HG02852 (cell line): ENCODE measurements at regions not wholly inside any gene's neighbourhood (a gene's known extent, or its start where the extent isn't known, plus 50 kb on each side); places are given as distances from the start of the nearest gene placed in this dataset.
A peak's percentile ranks its signal among the peaks of the same experiment; 100 is the strongest.
"Not testable (repeated sequence)": the region's sequence is repeated elsewhere in the genome, so short reads cannot be mapped to it uniquely, and the experiment has no call there.

Experiments
- ATAC-seq: cut with Tn5 transposase; IDR thresholded peaks from one replicate; pipeline ENCODE4 v1.9.1; 2021; ENCODE audit warnings: mild to moderate bottlenecking, moderate library complexity; ENCODE audit not compliant: unreplicated experiment

DNA sequence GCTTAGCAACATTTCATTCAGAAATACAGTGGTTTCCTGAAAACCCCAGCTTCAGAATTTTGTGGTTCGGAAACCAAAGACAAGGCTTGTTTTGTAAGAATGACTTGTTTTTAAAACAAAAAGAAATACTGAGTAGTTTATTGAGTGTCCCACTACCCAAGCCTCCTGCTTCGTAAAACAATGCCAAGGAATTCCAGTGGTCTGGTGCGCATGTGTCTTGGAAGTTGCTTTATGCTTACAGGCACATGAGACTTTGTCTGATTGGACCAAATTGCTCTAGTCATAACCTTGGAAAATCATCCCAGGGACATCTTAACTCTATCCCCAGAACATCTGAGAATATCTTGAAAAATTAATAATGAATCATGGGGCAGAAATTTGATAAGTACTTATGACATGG lies 77.1 kb upstream of the FST start:
- no peak for ATAC-seq

DNA sequence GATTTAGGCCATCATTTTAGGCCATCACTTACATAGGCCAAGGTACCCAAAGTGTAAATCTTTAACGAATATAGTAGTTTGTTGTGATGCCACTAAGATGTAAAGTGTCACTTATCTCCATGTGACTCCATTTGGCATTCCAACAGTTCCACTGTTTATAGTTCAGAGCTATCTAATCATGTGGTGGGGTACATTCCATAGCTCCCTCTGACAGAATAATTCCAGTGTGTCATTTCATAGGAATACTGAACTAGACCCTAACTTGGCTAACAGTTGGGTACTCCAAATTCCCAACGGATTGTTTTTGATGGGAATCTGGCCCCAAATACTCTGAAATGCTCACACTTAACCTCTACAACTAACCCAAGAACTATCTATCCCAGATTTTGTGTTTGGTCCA lies 76.7 kb upstream of the FST start:
- ATAC-seq, result no peak

DNA sequence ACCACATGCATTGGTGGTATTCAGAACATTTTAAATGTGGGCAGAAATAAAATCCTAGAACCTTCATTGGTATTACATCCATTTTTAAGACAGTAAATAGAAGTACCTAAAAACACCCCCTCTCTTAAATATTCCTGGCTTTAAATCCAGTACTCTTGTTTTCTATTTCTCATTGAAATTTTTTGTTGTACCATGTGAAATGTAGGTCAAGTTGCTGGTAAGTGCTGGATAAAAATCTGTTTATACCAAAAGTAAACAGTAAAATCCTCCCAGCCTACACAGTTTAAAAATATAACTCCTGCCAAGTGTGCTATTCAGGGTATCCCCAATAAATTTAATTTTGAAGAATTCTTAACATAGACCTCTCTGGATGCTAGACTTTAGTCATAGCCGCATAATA lies 75.0 kb upstream of the FST start:
- no peak for ATAC-seq

DNA sequence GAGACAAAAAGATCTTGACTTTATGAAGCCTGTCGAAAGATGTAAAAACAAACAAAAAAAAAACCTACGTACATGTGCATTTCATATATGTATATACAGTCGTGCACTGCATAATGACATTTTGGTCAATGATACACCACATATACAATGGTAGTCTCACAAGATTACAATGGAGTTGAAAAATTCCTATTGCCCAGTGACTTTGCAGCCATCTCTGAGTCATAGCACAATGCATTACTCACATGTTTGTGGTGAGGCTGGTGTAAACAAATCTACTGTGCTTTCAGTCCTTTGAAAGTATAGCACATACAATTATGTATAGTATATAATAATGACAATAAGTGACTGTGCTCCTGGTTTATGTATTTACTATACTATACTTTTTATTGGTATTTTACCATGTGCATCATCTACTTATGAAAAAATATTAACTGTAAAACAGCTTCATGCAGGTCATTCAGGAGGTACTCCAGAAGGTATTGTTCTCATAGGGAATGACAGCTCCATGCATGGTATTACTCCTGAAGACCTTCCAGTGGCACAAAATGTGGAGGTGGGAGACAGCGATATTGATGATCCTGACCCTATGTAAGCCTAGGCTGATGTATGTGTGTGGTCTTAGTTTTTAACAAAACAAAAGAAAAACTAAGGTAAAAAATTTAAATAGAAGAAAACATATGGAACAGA lies 73.7 kb upstream of the FST start:
- no peak for ATAC-seq

DNA sequence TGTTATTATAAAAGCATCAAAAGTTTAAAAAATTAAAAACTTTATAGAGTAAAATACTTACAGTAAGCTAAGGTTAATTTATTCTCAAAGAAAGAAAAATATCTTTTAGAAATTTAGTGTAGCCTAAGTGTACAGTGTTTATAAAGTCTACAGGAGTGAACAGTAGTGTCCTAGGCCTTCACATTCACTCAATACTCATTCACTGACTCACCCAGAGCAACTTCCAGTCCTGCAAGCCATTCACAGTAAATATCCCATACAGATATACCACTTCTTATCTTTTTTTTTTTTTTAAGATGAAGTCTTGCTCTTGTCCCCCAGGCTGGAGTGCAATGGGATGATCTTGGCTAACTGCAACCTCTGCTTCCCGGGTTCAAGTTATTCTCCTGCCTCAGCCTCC lies 73.1 kb upstream of the FST start:
- ATAC-seq, result no peak

DNA sequence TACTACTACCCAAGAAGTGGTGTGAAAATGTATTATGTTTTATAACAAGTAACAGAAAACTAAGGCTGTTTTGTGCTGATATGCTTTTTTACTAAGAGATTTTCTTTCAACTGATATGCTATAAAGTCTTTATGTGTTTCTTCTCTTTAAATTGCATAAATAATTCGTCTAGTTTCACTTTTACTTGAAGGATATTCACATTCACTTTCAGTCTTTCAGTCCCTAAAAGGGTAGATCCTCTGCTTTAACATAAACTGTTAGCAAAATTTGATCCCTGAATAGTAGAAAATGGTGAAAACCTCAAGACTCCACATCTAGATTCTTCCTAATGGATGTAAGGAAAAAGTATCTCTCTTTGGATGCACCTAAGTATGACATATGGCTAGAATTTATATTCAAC lies 69.0 kb upstream of the FST start:
- ATAC-seq, result no peak

DNA sequence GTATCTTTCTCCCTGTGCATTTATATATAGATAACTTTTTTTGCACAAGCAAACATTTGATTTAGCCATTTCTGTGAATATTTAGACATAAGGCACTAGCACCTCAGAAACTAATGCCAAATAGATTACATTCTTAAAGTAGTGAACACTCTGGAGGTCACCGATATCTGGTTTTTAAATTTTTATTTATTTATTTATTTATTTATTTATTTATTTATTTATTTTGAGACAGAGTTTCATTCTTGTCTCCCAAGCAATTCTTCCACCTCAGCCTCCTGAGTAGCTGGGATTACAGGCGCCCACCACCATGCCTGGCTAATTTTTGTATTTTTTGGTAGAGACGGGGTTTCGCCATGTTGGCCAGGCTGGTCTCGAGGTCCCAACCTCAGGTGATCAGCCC lies 67.9 kb upstream of the FST start:
- not testable (repeated sequence) for ATAC-seq

DNA sequence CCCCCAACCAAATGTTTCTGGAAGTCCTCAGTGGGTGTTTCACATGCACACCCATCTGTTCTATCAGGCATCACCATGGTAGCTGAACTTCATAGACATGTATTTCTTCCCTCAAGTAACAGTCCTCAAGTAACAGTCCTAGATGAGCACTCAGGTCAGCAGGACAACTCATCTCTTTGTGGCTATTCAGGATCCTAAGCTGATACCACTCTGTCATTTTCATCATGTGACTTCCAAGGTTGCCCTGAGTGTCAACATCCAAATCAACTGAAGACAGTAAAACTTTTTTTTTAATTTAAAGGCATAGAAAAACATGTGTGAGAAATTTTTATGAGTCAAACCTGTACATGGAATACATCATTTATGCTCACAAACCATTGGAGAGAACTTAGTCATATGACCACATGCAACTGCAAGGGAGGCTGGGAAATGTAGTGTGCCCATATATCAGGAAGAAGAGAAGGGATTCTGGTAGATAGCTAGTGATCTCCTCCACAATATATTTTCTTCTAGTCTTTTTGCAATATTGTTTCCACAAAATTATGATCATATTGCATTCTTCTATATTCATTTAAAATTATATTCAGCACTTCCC lies 64.2 kb upstream of the FST start:
- ATAC-seq, result no peak

DNA sequence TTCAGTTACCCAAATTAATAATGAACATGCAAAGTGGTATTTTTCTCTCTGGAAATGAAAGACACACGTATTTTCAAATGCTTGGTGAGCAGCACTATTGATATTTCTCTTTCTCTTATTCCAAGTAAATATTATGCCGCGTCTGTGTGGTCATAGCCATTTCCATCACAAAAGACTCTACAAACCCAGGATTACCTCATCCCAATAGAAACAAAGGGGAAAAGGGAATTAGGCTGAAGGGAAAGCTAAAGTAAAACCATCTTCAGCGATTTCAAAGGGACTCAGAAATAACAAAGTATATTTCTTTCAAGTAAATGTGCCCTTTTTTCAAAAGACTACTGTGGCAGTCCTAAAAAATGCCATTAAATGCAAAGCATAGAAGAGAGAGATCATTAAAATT lies 62.0 kb upstream of the FST start:
- ATAC-seq, result no peak

DNA sequence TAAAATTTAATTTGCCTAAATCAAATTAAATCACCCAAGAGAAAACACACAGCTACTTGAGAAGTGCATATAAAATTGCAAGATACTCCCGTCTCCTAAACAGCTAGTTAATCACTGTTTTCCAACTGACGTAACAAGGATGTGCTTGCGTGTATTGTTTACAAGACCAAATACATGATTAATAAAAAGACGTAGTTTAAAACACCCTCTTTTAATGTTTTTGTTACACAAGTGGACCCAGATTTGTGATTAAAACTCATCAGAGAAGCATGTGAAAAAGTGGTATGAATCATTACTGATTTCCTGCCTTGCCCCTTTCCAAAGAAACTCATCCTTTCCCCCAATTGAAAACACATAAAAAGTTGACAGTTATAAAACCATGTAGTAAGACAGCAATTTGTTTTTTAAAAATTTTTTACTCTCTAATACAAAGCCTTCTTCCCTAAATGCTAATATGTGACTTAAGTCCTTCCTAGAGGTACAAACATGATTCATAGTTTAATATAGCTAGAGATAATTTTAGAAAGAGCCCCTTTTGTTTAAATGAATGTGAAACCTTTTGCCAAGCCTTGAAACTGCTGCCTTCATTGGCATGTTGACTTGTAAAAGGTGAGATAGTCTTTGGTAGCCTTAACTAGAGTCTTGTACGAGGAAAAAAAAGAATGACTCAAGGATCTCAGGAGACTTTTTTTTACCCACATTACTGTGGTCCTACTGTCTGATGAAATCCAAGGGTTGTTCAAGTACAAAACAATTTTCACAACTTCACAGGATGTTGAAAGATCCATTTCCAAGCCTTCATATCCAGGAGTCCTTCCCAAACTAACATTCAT lies 61.4 kb upstream of the FST start:
- ATAC-seq, result no peak

DNA sequence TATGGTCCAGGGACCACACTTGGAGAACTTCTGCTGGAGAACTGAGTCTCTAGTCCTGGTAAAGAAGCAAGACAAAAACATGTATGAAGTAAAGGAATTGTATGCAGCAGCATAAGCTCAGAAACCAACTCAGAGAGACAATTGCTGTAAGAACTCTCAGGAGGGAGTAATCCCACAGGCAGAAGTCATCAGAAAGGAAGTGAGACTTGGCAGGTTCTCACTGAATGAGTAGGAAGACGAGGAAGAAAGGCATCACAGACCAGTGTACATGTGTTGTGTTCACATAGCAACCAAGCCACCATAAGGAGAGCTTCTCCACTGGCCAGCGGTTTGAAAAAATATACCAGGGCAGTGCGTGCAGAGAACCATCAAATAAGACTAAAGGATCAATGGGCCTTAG lies 57.9 kb upstream of the FST start:
- peak; percentile 57 for ATAC-seq

DNA sequence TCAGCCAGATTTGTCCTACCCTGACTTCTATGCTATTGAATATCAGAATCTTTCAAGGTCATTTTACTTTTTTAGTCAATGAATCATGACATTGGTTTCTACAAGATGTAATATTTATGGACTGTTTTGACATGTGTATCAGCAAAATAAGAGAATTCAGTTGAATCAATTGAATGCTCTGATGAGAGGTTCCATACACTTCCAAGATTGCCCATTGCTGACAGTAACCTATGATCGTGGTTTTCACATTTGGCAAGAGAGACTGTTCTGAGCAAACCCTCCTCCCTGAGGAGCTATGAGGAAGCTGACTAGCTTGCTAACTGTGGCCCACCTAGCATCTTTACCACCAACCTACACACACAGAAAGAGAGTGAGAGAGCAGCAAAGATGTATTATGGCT lies 56.7 kb upstream of the FST start:
- no peak for ATAC-seq

DNA sequence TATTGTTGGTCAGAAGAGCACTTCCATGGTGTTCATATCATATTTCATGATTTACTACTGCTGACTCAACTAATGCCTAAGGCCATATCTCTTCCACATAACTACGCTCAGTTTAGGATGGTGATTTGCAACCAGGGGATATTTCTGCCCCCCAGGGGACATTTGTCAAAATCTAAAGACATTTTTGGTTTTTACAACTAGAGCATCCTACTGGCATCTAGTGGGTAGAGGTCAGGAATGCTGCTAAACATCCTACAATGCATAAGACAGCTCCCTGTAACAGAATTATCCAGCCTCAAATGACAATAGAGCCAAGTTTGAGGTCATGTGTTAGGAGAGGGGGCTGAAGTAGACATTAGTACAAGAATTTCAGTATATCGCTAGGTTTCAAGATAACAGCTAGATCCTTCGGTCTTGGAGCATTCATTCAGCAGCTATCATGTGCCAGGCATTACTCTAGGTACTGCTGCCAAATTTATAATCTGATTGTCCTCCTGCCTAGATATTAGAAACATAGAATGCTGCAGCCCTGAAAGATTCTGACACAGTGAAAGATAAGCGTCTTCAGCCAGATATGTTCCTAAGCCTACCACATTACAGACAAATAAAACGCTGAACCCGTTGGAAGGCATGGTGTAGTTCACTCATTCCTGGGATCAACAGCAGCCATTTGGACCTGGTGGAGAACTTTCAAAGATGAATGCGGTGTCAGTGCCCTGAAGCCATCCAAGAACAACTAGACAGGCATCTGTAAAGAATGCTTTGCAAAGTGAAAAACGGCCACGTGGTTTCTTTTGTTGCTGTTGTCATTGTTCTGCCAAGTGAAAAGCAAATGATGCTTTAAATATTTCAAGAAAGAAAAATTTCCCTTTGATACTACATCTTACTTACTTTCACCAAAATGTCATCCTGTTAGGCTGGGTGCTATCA lies 55.5 kb upstream of the FST start:
- ATAC-seq, result no peak

DNA sequence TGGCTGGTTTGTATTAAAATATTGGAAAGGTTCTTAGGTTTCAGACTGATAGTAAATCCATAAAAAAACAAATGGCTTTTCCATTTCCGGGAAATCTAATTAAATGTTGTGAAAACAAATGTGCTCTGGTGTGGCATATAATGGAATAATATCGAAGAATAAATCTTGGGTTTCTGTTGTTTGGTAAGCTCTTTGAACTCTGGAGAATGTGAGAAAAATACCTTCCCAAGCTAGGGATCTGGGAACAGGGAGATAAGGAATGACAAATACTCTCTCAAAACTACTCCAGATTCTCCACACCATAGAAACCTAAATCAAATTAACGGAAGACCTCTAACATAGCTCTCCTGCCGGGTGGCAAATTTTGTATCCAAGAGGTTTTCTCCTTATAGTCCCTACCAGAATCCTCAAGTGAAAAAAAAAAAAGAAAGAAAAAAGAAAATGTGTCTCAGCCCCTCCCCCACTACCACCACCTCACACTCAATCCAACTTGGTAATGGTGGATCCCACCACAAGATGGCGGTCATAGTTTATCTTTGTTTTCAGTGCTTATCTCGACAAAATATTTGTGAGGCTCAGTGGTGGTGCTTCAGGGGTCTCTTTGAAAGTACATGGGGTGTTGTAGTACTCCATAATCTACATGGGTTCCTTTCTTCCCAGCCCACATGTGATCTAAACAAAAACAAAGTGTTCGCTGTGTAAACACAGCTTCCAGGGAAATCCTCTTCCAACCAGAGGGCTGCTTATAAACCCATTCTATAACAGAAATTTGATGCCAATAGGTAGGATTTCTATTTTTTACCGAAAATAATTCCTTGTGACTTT lies 54.5 kb upstream of the FST start:
- ATAC-seq, result no peak

DNA sequence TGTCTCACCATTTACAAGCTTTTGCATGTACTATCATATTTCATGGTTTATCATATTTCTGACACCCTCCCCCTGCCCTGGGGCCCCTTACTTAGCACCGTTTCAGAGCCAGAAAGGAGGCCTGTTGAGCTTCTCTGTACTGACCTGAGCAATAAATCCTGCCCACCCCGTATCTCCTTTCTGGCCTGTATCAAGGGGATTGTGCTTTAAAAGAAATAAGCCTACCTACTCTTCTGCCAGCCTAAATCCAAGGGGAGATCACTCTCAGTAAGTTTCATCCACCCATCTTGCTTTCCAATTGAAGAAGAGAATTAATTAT lies 54.0 kb upstream of the FST start:
- no peak for ATAC-seq

DNA sequence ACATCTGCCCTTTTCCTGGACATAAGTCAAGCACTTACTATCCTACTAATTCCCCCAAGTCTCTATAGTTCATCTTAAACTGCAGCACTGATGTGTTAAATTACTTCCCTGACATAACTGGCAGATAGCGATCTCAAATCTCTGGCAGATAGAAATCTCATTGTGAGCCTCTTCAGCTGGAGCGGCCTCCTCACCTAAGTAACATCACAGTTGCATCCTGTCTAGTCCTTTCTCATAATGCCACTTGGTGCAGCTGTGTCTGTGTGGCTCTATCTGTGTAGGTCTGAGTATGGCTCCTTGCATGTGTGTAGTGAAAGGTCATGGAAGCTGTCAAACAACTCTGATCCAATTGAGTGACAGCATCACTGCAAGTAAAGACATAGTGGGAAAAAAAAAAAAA lies 53.6 kb upstream of the FST start:
- ATAC-seq, result no peak

DNA sequence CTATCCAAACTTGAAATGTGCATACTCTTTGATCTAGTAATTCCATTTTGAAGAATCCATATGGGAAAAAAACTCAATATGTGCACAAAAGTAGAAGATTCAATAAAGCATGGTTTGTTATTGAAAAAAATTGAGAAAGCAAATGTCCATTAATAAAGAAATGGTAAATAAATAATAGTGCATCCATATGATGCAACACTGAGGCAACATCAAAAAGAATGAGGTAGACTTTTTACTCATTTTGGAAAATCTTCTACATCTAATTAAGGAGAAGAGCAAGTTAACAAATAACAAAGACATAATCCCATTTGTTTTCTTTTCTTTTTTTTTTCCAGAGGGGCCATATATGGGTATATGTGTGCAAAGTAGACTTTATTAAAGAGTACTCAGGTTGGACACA lies 52.5 kb upstream of the FST start:
- no peak for ATAC-seq

DNA sequence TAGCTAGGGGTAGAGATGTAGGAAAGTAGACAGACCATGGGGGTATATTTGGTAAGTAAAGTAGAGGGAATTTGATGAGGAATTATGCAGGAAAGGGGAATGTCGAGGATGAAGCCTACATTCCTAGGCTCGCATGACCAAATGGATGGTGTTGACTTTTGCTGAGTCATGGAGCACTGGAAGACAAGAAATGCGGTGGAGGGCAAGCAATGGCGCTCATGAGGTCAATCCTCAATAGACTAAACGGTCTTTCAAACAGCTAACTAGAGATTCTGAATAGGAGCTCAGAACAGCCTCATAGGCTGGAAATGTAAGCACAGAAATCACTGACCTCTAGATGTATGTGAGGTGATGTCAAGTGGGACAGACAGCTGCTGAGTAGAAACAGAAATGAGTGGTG lies 50.7 kb upstream of the FST start:
- ATAC-seq, result no peak

DNA sequence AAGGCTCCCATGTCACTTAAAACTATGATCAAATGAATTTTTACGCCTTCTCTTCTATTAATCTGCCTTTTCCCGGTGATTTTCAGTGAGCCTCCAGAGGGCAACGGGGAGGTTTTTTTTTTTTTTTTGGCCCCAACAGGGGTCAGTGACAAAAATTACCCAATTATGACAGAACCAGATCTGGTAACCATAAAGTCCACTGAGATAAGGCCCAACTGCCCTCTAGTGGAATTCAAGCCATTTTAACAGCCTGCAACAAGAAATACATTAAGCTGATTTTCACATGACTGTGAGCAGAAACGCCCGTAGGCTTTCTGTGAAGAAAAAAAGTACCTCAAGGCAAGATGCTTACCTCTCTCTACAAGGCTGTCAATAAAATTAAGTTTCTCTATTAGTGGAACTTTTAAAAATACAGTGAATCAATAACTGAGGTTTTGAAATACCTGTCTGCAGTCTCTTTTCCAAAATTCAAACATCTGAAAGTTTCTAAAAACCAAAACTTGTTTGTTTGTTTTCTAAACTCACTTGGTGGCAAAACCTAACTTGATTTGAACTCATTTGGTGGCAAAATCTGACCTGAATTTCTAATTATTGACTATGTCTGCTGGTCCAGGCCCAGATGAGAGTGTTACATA lies 49.7 kb upstream of the FST start:
- no peak for ATAC-seq
